Liver (tissue), 8 donors: ENCODE measurements at regions not wholly inside any gene's neighbourhood (a gene's known extent, or its start where the extent isn't known, plus 50 kb on each side); places are given as distances from the start of the nearest gene placed in this dataset.

Experiments used
- DNase-seq: peaks from one replicate; pipeline ENCODE4 v3.0.0-alpha.2; 2017; ENCODE audit warnings: low spot score
- H3K27ac ChIP-seq, 2 donors: one replicate each; pipeline ENCODE4 v1.7.0; 2013; ENCODE audit warnings: inconsistent platforms in 2 of 2, low read length in 2 of 2, control low read depth in 1 of 2, low read depth in 1 of 2, mild to moderate bottlenecking in 1 of 2
- H3K27me3 ChIP-seq, 4 donors: one replicate each; pipeline versions ENCODE4 v1.6.1 to v1.7.0; 2013; ENCODE audit warnings: low read length in 3 of 4, inconsistent platforms in 1 of 4, mild to moderate bottlenecking in 1 of 4, moderate library complexity in 1 of 4; ENCODE audit not compliant: control insufficient read depth in 4 of 4, insufficient read depth in 4 of 4
- H3K36me3 ChIP-seq, 4 donors: one replicate each; pipeline versions ENCODE4 v1.6.1 to v1.7.0; 2013; ENCODE audit warnings: low read length in 3 of 4, mild to moderate bottlenecking in 3 of 4, low read depth in 1 of 4, moderate library complexity in 1 of 4; ENCODE audit not compliant: control insufficient read depth in 4 of 4, insufficient read depth in 3 of 4
- H3K4me1 ChIP-seq, 4 donors: one replicate each; pipeline versions ENCODE4 v1.6.1 to v1.7.0; 2013; ENCODE audit warnings: low read length in 3 of 4, mild to moderate bottlenecking in 3 of 4, moderate library complexity in 1 of 4; ENCODE audit not compliant: control insufficient read depth in 4 of 4, insufficient read depth in 4 of 4
- H3K4me3 ChIP-seq, 3 donors: one replicate each; pipeline versions ENCODE4 v1.6.1 to v1.7.0; 2013; ENCODE audit warnings: low read length in 3 of 3, control low read depth in 1 of 3, low read depth in 1 of 3, mild to moderate bottlenecking in 1 of 3
- H3K9ac ChIP-seq, 2 donors: one replicate each; pipeline ENCODE4 v1.7.0; 2013; ENCODE audit warnings: low read length in 2 of 2, mild to moderate bottlenecking in 2 of 2, moderate library complexity in 2 of 2, control low read depth in 1 of 2, low read depth in 1 of 2
- H3K9me3 ChIP-seq, 4 donors: one replicate each; pipeline versions ENCODE4 v1.6.1 to v1.7.0; 2013; ENCODE audit warnings: low read length in 3 of 4; ENCODE audit not compliant: control insufficient read depth in 4 of 4
- ATF3 ChIP-seq: IDR thresholded peaks from 2 replicates; pipeline ENCODE4 v1.6.1; 2016; ENCODE audit warnings: antibody characterized with exemption
- CTCF ChIP-seq: fragments of 150-350 bp; IDR thresholded peaks from 2 replicates; pipeline ENCODE4 v1.5.1; 2017; ENCODE audit warnings: improper control_type of control experiment, low read depth, low read length; ENCODE audit not compliant: missing input control
- EGR1 ChIP-seq, 2 donors: IDR thresholded peaks; 2 replicates each; pipeline ENCODE4 v1.6.1; 2016 to 2018; ENCODE audit warnings: antibody characterized with exemption in 2 of 2, low read depth in 2 of 2
- FOXA1 ChIP-seq: IDR thresholded peaks from 2 replicates; pipeline ENCODE4 v1.6.1; 2016; ENCODE audit warnings: antibody characterized with exemption
- FOXA2 ChIP-seq: IDR thresholded peaks from 2 replicates; pipeline ENCODE4 v1.6.1; 2016; ENCODE audit warnings: antibody characterized with exemption
- GABPA ChIP-seq, 2 donors: IDR thresholded peaks in 1 of 2; conservative IDR thresholded peaks in 1 of 2; 2 replicates each; pipeline ENCODE4 v1.6.1; 2016; ENCODE audit warnings: antibody characterized with exemption in 2 of 2, mild to moderate bottlenecking in 1 of 2, moderate library complexity in 1 of 2
- HNF4A ChIP-seq, 2 donors: conservative IDR thresholded peaks; 2 replicates each; pipeline ENCODE4 v1.6.1; 2016; ENCODE audit warnings: antibody characterized with exemption in 2 of 2, mild to moderate bottlenecking in 2 of 2
- HNF4G ChIP-seq: IDR thresholded peaks from 2 replicates; pipeline ENCODE4 v1.6.1; 2016; ENCODE audit warnings: antibody characterized with exemption
- MAX ChIP-seq: IDR thresholded peaks from 2 replicates; pipeline ENCODE4 v1.6.1; 2016; ENCODE audit warnings: antibody characterized with exemption
- NR2F2 ChIP-seq: IDR thresholded peaks from 2 replicates; pipeline ENCODE4 v1.6.1; 2016; ENCODE audit warnings: antibody characterized with exemption
- RAD21 ChIP-seq, 2 donors: IDR thresholded peaks; 2 replicates each; pipeline ENCODE4 v1.6.1; 2016; ENCODE audit warnings: antibody characterized with exemption in 2 of 2, mild to moderate bottlenecking in 2 of 2
- RXRA ChIP-seq, 2 donors: IDR thresholded peaks; 2 replicates each; pipeline ENCODE4 v1.6.1; 2017 to 2018; ENCODE audit warnings: antibody characterized with exemption in 2 of 2, mild to moderate bottlenecking in 1 of 2
- TAF1 ChIP-seq: conservative IDR thresholded peaks from 2 replicates; pipeline ENCODE4 v1.6.1; 2016; ENCODE audit warnings: antibody characterized with exemption, mild to moderate bottlenecking
- YY1 ChIP-seq: IDR thresholded peaks from 2 replicates; pipeline ENCODE4 v1.6.1; 2016; ENCODE audit warnings: antibody characterized with exemption, mild to moderate bottlenecking
- WGBS: extraction: QIAGEN DNeasy Blood & Tissue Kit; methylation state at CpG from one replicate; pipeline ENCODE4 v1.1.7; 2013; 5-methylcytosine and 5-hydroxymethylcytosine counted together
- donor health status: healthy.
- donor health status: healthy.
- donor health status: healthy.
- donor health status: healthy.
- donor health status: healthy.

GRCh38 chr14:25574628-25575325 lies 524.8 kb upstream of the STXBP6 start:
- Histone ChIP-seq H3K9ac (no peak overlapping the region), H3K4me1 (no peaks in the 10 kb centered on the region), H3K36me3 (no peaks in the 10 kb centered on the region), H3K27ac (no peak overlapping the region), H3K9me3 (no peaks in the 10 kb centered on the region), H3K27me3 (no peaks in the 10 kb centered on the region), H3K4me3 (no peak overlapping the region)
- DNase-seq, result no peak
- 64% methylated on average over 5 of the region's 5 CpGs for WGBS
- no peak for TF ChIP-seq RXRA (IDR thresholded peaks at IDR 0.05)
- TF ChIP-seq CTCF, result no peak
- TF ChIP-seq NR2F2, result no peak
- no peak for TF ChIP-seq GABPA (IDR thresholded peaks at IDR 0.05 in 1 of 2, conservative IDR thresholded peaks at IDR 0.05 in 1 of 2)

GRCh38 chr14:25570483-25570882 lies 520.5 kb upstream of the STXBP6 start:
- no peak overlapping the region for H3K9ac ChIP-seq
- TF ChIP-seq NR2F2 (no peak), GABPA (IDR thresholded peaks at IDR 0.05 in 1 of 2, conservative IDR thresholded peaks at IDR 0.05 in 1 of 2) (no peak), EGR1 (IDR thresholded peaks at IDR 0.05; ENCODE audit: low read depth in 2 of 2) (no peak), RAD21 (IDR thresholded peaks at IDR 0.05) (no peak), CTCF (no peak), HNF4A (conservative IDR thresholded peaks at IDR 0.05) (no peak), FOXA2 (no peak), MAX (no peak), RXRA (IDR thresholded peaks at IDR 0.05) (no peak), HNF4G (no peak), YY1 (no peak), ATF3 (no peak), FOXA1 (no peak), TAF1 (no peak)
- no peak overlapping the region for H3K4me3 ChIP-seq
- WGBS, result 68% methylated on average over 4 of the region's 4 CpGs
- no peaks in the 10 kb centered on the region for H3K4me1 ChIP-seq
- DNase-seq, result no peak
- no peak overlapping the region for H3K27ac ChIP-seq
- H3K36me3 ChIP-seq, result no peaks in the 10 kb centered on the region
- no peaks in the 10 kb centered on the region for H3K27me3 ChIP-seq
- no peaks in the 10 kb centered on the region for H3K9me3 ChIP-seq
